Tibial nerve (tissue), 3 donors: ENCODE measurements at regions not wholly inside any gene's neighbourhood (a gene's known extent, or its start where the extent isn't known, plus 50 kb on each side); places are given as distances from the start of the nearest gene placed in this dataset.

Source experiments
- EP300 ChIP-seq, 2 donors: sonication (generic); formaldehyde crosslinking; IDR thresholded peaks; one replicate each; pipeline ENCODE4 v1.6.1; 2017; ENCODE audit warnings: antibody characterized with exemption in 2 of 2, mild to moderate bottlenecking in 1 of 2
- POLR2A ChIP-seq, 2 donors: fragments of 450-650 bp; IDR thresholded peaks; one replicate each; pipeline ENCODE4 v1.6.1; 2017; ENCODE audit warnings: antibody characterized with exemption in 2 of 2, mild to moderate bottlenecking in 2 of 2, moderate library complexity in 2 of 2

DNA sequence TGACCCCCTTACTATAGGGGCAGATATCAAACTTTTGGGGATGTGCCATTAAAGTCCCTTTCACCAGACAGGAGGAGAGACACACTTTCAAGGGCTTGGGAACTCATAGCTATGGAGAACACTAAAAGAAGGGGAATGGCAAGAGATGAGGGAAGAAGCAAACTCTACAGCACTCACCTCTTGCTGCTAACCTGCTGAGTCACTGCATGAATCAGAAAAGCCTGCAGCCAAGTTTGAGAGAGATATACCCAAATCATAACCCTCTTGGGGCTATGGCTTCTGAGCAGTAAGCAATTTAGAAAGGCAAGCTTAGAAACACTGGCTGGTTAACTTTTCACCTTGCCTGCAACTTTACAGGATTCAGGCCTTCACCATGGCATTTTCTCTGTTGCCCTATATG lies 1028.0 kb downstream of the UQCRFS1 start:
- TF ChIP-seq EP300 (IDR thresholded peaks at IDR 0.05): no peak
- TF ChIP-seq POLR2A (IDR thresholded peaks at IDR 0.05): no peak
